Activated CD4-positive, alpha-beta memory T cell treated with anti-CD3 and anti-CD28 coated beads for 36 hours (primary cell): ENCODE measurements at regions not wholly inside any gene's neighbourhood (a gene's known extent, or its start where the extent isn't known, plus 50 kb on each side); places are given as distances from the start of the nearest gene placed in this dataset.
A peak's percentile ranks its signal among the peaks of the same experiment; 100 is the strongest.
"Not testable (repeated sequence)": the region's sequence is repeated elsewhere in the genome, so short reads cannot be mapped to it uniquely, and the experiment has no call there.

ENCODE experiments used
- CTCF ChIA-PET: fragments of 350-600 bp; sonication (Branson Sonifier 250); formaldehyde crosslinking; loops from one replicate; lab custom pipeline; 2021; ENCODE audit warnings: antibody characterized with exemption, inconsistent platforms; lab: Charles Lee
- POLR2A ChIA-PET: fragments of 350-600 bp; sonication (Branson Sonifier 250); formaldehyde crosslinking; loops from one replicate; lab custom pipeline; 2021; ENCODE audit warnings: antibody characterized with exemption; lab: Charles Lee
- DNase-seq: peaks from one replicate; pipeline ENCODE4 v3.0.0-alpha.2; 2020
- H3K27ac Mint-ChIP-seq: one replicate; pipeline ENCODE4 v1.8.0; 2021; ENCODE audit warnings: mixed read lengths
- H3K27me3 Mint-ChIP-seq: one replicate; pipeline ENCODE4 v1.8.0; 2021; ENCODE audit warnings: mixed read lengths
- H3K36me3 Mint-ChIP-seq: one replicate; pipeline ENCODE4 v1.8.0; 2021; ENCODE audit warnings: mixed read lengths
- H3K4me1 Mint-ChIP-seq: one replicate; pipeline ENCODE4 v1.8.0; 2021; ENCODE audit warnings: low read depth, mixed read lengths
- H3K4me3 Mint-ChIP-seq: one replicate; pipeline ENCODE4 v1.8.0; 2021; ENCODE audit warnings: mild to moderate bottlenecking, mixed read lengths
- H3K9me3 Mint-ChIP-seq: one replicate; pipeline ENCODE4 v1.8.0; 2021; ENCODE audit warnings: mixed read lengths
- intact Hi-C: fragments of 100-400 bp; cut with micrococcal nuclease; formaldehyde crosslinking; loops from one replicate; pipeline ENCODE4 v1.15.1; 2023

- intact Hi-C loops = no loop called here
- Mint-ChIP-seq H3K9me3 (peaks cover 3% of the 10 kb centered on the region), H3K27me3 (no peaks in the 10 kb centered on the region), H3K4me1 (no peaks in the 10 kb centered on the region), H3K4me3 (no peak overlapping the region), H3K27ac (no peak overlapping the region), H3K36me3 (no peaks in the 10 kb centered on the region)
- POLR2A ChIA-PET = no interaction called here
- no peak for DNase-seq
- CTCF ChIA-PET = no interaction called here
These were observed 732.1 kb downstream of the EPHA7 start for GRCh38 chr6:92687278-92687677.

GRCh38 chr6:92684386-92684785 is 735.0 kb downstream of the EPHA7 start:
- POLR2A ChIA-PET = no interaction called here
- intact Hi-C loops = no loop called here

GRCh38 chr6:92683748-92684147 is 735.6 kb downstream of the EPHA7 start:
- ChIA-PET POLR2A (no interaction called here), CTCF (no interaction called here)
- intact Hi-C loops = no loop called here
- DNase-seq = no peak
- no peak overlapping the region for H3K4me3 Mint-ChIP-seq
- H3K27me3 Mint-ChIP-seq = no peaks in the 10 kb centered on the region
- H3K36me3 Mint-ChIP-seq = no peaks in the 10 kb centered on the region
- H3K9me3 Mint-ChIP-seq = peaks cover 11% of the 10 kb centered on the region
- no peaks in the 10 kb centered on the region for H3K4me1 Mint-ChIP-seq
- H3K27ac Mint-ChIP-seq = no peak overlapping the region

More at GRCh38 chr6:92684386-92684785, 735.0 kb downstream of the EPHA7 start:
- Mint-ChIP-seq H3K27me3 (no peaks in the 10 kb centered on the region), H3K9me3 (peaks cover 11% of the 10 kb centered on the region), H3K4me1 (no peaks in the 10 kb centered on the region), H3K36me3 (no peaks in the 10 kb centered on the region), H3K27ac (no peak overlapping the region), H3K4me3 (no peak overlapping the region)
- CTCF ChIA-PET = no interaction called here
- DNase-seq = no peak

- no peak for DNase-seq
- Mint-ChIP-seq H3K27ac (no peak overlapping the region), H3K4me3 (no peak overlapping the region), H3K4me1 (no peaks in the 10 kb centered on the region), H3K9me3 (peaks cover 11% of the 10 kb centered on the region), H3K27me3 (no peaks in the 10 kb centered on the region), H3K36me3 (no peaks in the 10 kb centered on the region)
- intact Hi-C loops = no loop called here
- POLR2A ChIA-PET = no interaction called here
- CTCF ChIA-PET = no interaction called here
These were observed 736.6 kb downstream of the EPHA7 start for GRCh38 chr6:92682516-92683398.

GRCh38 chr6:92681401-92681800 is 738.0 kb downstream of the EPHA7 start:
- Mint-ChIP-seq H3K36me3 (no peaks in the 10 kb centered on the region), H3K27ac (no peak overlapping the region), H3K4me3 (no peak overlapping the region), H3K27me3 (no peaks in the 10 kb centered on the region), H3K9me3 (peaks cover 14% of the 10 kb centered on the region), H3K4me1 (no peaks in the 10 kb centered on the region)
- intact Hi-C loops = no loop called here
- CTCF ChIA-PET = no interaction called here
- POLR2A ChIA-PET = no interaction called here
- no peak for DNase-seq

- H3K9me3 Mint-ChIP-seq = peaks cover 30% of the 10 kb centered on the region
- CTCF ChIA-PET, H3K27me3 Mint-ChIP-seq, H3K4me3 Mint-ChIP-seq, POLR2A ChIA-PET, DNase-seq, H3K4me1 Mint-ChIP-seq, intact Hi-C loops, H3K36me3 Mint-ChIP-seq, H3K27ac Mint-ChIP-seq: not testable (repeated sequence)
These were observed 747.9 kb downstream of the EPHA7 start for GRCh38 chr6:92671462-92671861.

GRCh38 chr6:92667843-92668242 is 751.5 kb downstream of the EPHA7 start:
- intact Hi-C loops = no loop called here
- CTCF ChIA-PET = no interaction called here
- Mint-ChIP-seq H3K27me3 (no peaks in the 10 kb centered on the region), H3K4me3 (no peak overlapping the region), H3K36me3 (no peaks in the 10 kb centered on the region), H3K9me3 (peaks cover 11% of the 10 kb centered on the region), H3K27ac (no peak overlapping the region), H3K4me1 (no peaks in the 10 kb centered on the region)
- DNase-seq = no peak
- POLR2A ChIA-PET = no interaction called here

GRCh38 chr6:92648364-92649086 is 770.8 kb downstream of the EPHA7 start:
- ChIA-PET POLR2A (no interaction called here), CTCF (no interaction called here)
- intact Hi-C loops = no loop called here
- Mint-ChIP-seq H3K27ac (no peak overlapping the region), H3K36me3 (no peaks in the 10 kb centered on the region), H3K9me3 (peaks cover 23% of the 10 kb centered on the region), H3K4me3 (no peak overlapping the region), H3K27me3 (no peaks in the 10 kb centered on the region), H3K4me1 (no peaks in the 10 kb centered on the region)
- DNase-seq = no peak

- Mint-ChIP-seq H3K27ac (no peak overlapping the region), H3K4me1 (no peaks in the 10 kb centered on the region), H3K9me3 (peaks cover 23% of the 10 kb centered on the region), H3K27me3 (no peaks in the 10 kb centered on the region), H3K4me3 (no peak overlapping the region), H3K36me3 (no peaks in the 10 kb centered on the region)
- intact Hi-C loops = no loop called here
- ChIA-PET POLR2A (no interaction called here), CTCF (no interaction called here)
- DNase-seq = no peak
These were observed 771.7 kb downstream of the EPHA7 start for GRCh38 chr6:92647630-92648029.

- peaks cover 14% of the 10 kb centered on the region for H3K9me3 Mint-ChIP-seq
- H3K36me3 Mint-ChIP-seq, CTCF ChIA-PET, H3K4me1 Mint-ChIP-seq, intact Hi-C loops, POLR2A ChIA-PET, H3K4me3 Mint-ChIP-seq, H3K27me3 Mint-ChIP-seq, H3K27ac Mint-ChIP-seq: not testable (repeated sequence)
- DNase-seq = peak; percentile 19
These were observed 775.1 kb downstream of the EPHA7 start for GRCh38 chr6:92644104-92644791.

- Mint-ChIP-seq H3K36me3 (no peaks in the 10 kb centered on the region), H3K4me3 (no peak overlapping the region), H3K4me1 (no peaks in the 10 kb centered on the region), H3K27me3 (no peaks in the 10 kb centered on the region), H3K9me3 (no peaks in the 10 kb centered on the region), H3K27ac (no peak overlapping the region)
- POLR2A ChIA-PET = no interaction called here
- DNase-seq = no peak
- CTCF ChIA-PET = no interaction called here
- intact Hi-C loops = no loop called here
These were observed 783.7 kb downstream of the EPHA7 start for GRCh38 chr6:92635553-92636153.

- Mint-ChIP-seq H3K27me3 (no peaks in the 10 kb centered on the region), H3K27ac (no peak overlapping the region), H3K4me3 (no peak overlapping the region), H3K9me3 (no peaks in the 10 kb centered on the region), H3K36me3 (no peaks in the 10 kb centered on the region), H3K4me1 (no peaks in the 10 kb centered on the region)
- intact Hi-C loops = no loop called here
- DNase-seq = no peak
- ChIA-PET CTCF (no interaction called here), POLR2A (no interaction called here)
These were observed 784.8 kb downstream of the EPHA7 start for GRCh38 chr6:92634561-92634960.
